Esophagus squamous epithelium (tissue), 4 donors: ENCODE measurements at regions not wholly inside any gene's neighbourhood (a gene's known extent, or its start where the extent isn't known, plus 50 kb on each side); places are given as distances from the start of the nearest gene placed in this dataset.
"Not testable (repeated sequence)": the region's sequence is repeated elsewhere in the genome, so short reads cannot be mapped to it uniquely, and the experiment has no call there.

Experiments
- POLR2A ChIP-seq, 4 donors: fragments of 450-650 bp; IDR thresholded peaks; one replicate each; pipeline ENCODE4 v1.6.1; 2017; ENCODE audit warnings: antibody characterized with exemption in 4 of 4, mild to moderate bottlenecking in 4 of 4, moderate library complexity in 3 of 4
- TF ChIP-seq, protein P1 (sequence below), 6 experiments: fragments of 450-650 bp in 4 of 6; fragments of 200-600 bp in 2 of 6; sonication (generic) in 2 of 6; IDR thresholded peaks; one replicate each; pipeline ENCODE4 v1.5.1; 2016 to 2019; ENCODE audit warnings: antibody characterized with exemption in 6 of 6, mild to moderate bottlenecking in 4 of 6, moderate library complexity in 4 of 6

DNA sequence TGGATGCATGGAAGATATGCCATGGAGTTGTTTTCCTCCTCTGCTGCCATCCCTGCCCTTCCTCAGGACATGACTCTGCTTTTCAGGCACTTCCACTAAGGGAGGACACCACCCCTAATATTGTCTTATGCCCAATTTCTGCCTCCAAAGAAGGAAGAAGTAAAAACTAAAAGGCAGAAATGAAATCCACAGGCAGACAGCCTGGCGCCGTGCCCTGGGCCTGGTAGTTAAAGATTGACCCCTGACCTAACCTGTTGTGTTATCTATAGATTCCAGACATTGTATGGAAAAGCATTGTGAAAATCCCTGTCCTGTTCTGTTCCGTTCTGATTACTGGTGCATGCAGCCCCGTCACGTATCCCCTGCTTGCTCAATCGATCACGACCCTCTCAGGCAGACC lies 80.1 kb upstream of the PLAC8 start:
- TF ChIP-seq, protein P1, sequence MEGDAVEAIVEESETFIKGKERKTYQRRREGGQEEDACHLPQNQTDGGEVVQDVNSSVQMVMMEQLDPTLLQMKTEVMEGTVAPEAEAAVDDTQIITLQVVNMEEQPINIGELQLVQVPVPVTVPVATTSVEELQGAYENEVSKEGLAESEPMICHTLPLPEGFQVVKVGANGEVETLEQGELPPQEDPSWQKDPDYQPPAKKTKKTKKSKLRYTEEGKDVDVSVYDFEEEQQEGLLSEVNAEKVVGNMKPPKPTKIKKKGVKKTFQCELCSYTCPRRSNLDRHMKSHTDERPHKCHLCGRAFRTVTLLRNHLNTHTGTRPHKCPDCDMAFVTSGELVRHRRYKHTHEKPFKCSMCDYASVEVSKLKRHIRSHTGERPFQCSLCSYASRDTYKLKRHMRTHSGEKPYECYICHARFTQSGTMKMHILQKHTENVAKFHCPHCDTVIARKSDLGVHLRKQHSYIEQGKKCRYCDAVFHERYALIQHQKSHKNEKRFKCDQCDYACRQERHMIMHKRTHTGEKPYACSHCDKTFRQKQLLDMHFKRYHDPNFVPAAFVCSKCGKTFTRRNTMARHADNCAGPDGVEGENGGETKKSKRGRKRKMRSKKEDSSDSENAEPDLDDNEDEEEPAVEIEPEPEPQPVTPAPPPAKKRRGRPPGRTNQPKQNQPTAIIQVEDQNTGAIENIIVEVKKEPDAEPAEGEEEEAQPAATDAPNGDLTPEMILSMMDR (IDR thresholded peaks at IDR 0.05) = not testable (repeated sequence)
- TF ChIP-seq POLR2A (IDR thresholded peaks at IDR 0.05) = not testable (repeated sequence)
